Thoracic aorta (tissue), 2 donors: ENCODE measurements at regions not wholly inside any gene's neighbourhood (a gene's known extent, or its start where the extent isn't known, plus 50 kb on each side); places are given as distances from the start of the nearest gene placed in this dataset.

ENCODE experiments used
- ATAC-seq: fragments of 150-250 bp; one replicate; pipeline ENCODE4 v1.8.0; 2017; ENCODE audit warnings: low read depth; ENCODE audit not compliant: insufficient number of reproducible peaks, low FRiP score
- DNase-seq: peaks from one replicate; pipeline ENCODE4 v3.0.0-alpha.2; 2020; ENCODE audit warnings: low spot score
- H3K27ac ChIP-seq, 2 donors: fragments of 200-600 bp; sonication (generic); 1 replicate in 1 of 2; 2 replicates in 1 of 2; pipeline ENCODE4 v1.5.1; 2016; ENCODE audit warnings: mild to moderate bottlenecking in 2 of 2, moderate library complexity in 2 of 2
- H3K27me3 ChIP-seq: fragments of 200-600 bp; sonication (generic); replicated peaks from 2 replicates; pipeline ENCODE4 v1.6.0; 2016; ENCODE audit warnings: mild to moderate bottlenecking; ENCODE audit not compliant: insufficient read depth
- H3K36me3 ChIP-seq: fragments of 200-600 bp; sonication (generic); one replicate; pipeline ENCODE4 v1.5.1; 2016
- H3K4me1 ChIP-seq, 2 donors: fragments of 200-600 bp; sonication (generic); 1 replicate in 1 of 2; 2 replicates in 1 of 2; pipeline versions ENCODE4 v1.5.1 to v1.6.0; 2016; ENCODE audit warnings: low read depth in 2 of 2, mild to moderate bottlenecking in 1 of 2; ENCODE audit not compliant: control insufficient read depth in 1 of 2
- H3K4me3 ChIP-seq: fragments of 200-600 bp; sonication (generic); 2 replicates; pipeline ENCODE4 v1.5.1; 2016; ENCODE audit warnings: mild to moderate bottlenecking
- H3K9me3 ChIP-seq: fragments of 200-600 bp; sonication (generic); 2 replicates; pipeline ENCODE4 v1.5.1; 2016
- TF ChIP-seq, protein P1 (sequence below): fragments of 200-600 bp; sonication (generic); IDR thresholded peaks from one replicate; pipeline ENCODE4 v1.5.1; 2019; ENCODE audit warnings: antibody characterized with exemption

DNA sequence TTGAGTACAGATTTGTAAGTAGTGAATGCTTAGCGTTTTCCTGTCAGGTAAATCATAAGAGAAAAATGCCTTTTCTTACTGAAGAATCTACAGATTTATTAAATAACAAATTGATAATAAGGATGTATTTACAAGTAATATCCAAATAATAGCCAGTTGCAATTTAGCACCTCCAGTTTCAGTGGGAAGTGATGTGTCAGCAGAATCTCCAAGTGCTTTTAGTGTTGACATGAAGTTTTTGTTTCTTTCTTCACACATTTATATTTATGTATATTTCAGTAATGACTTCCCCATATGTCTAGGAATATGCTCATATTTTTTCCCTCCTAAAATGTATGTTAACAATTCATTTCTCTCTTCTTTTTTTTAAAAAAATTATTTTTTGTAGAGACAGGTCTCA, 229.9 kb upstream of the GRIN3A start:
- Histone ChIP-seq H3K4me1 (no peaks in the 10 kb centered on the region), H3K9me3 (no peaks in the 10 kb centered on the region), H3K4me3 (no peak overlapping the region), H3K36me3 (no peaks in the 10 kb centered on the region), H3K27me3 (no peaks in the 10 kb centered on the region), H3K27ac (no peak overlapping the region)
- DNase-seq (no peak), ATAC-seq (no peak)
- TF ChIP-seq, protein P1, sequence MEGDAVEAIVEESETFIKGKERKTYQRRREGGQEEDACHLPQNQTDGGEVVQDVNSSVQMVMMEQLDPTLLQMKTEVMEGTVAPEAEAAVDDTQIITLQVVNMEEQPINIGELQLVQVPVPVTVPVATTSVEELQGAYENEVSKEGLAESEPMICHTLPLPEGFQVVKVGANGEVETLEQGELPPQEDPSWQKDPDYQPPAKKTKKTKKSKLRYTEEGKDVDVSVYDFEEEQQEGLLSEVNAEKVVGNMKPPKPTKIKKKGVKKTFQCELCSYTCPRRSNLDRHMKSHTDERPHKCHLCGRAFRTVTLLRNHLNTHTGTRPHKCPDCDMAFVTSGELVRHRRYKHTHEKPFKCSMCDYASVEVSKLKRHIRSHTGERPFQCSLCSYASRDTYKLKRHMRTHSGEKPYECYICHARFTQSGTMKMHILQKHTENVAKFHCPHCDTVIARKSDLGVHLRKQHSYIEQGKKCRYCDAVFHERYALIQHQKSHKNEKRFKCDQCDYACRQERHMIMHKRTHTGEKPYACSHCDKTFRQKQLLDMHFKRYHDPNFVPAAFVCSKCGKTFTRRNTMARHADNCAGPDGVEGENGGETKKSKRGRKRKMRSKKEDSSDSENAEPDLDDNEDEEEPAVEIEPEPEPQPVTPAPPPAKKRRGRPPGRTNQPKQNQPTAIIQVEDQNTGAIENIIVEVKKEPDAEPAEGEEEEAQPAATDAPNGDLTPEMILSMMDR = no peak

DNA sequence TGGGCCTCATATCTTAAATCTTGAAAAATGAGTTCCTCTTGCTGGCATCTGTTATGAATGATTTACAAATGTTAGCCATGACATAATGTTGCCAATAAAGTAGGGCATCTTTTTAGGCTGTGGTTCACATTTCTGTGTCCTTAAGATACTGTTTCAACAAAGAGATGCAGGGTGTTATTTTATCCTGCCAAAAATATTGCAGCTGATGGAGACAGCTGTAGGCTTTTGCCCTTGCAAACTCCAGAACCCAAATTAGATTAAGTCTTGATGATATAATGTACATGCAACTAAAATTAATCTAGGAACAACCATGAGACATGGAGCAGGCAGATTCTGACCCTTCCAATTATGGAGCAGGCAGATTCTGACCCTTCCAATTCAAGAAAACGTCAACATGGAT, 228.2 kb upstream of the GRIN3A start:
- Histone ChIP-seq H3K4me1 (no peaks in the 10 kb centered on the region), H3K27me3 (no peaks in the 10 kb centered on the region), H3K27ac (no peak overlapping the region), H3K4me3 (no peak overlapping the region), H3K9me3 (no peaks in the 10 kb centered on the region), H3K36me3 (no peaks in the 10 kb centered on the region)
- TF ChIP-seq, protein P1 = no peak
- ATAC-seq = no peak
- DNase-seq = no peak

DNA sequence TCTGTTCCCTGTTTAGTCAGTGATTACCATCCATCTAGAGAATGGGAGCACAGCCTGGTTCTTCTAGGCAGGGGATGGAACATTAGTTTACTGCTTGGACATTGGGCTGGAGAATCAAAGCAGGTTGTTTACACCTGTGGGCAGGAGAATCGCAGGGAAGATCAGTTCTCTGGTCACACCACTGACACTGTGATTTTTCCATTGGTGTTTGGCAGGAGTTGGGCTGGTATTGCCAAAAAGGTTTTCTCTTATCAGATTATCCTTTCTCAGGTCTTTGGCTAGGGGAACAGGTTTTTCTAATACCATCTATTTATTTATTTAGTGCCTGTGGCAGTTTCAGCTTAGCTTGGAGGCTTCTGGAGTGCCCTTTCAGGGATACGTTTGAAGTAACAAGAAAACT, 219.3 kb upstream of the GRIN3A start:
- Histone ChIP-seq H3K36me3 (no peaks in the 10 kb centered on the region), H3K27ac (no peak overlapping the region), H3K4me1 (no peaks in the 10 kb centered on the region), H3K9me3 (no peaks in the 10 kb centered on the region), H3K27me3 (no peaks in the 10 kb centered on the region), H3K4me3 (no peak overlapping the region)
- no peak for ATAC-seq
- no peak for DNase-seq
- TF ChIP-seq, protein P1 = no peak

DNA sequence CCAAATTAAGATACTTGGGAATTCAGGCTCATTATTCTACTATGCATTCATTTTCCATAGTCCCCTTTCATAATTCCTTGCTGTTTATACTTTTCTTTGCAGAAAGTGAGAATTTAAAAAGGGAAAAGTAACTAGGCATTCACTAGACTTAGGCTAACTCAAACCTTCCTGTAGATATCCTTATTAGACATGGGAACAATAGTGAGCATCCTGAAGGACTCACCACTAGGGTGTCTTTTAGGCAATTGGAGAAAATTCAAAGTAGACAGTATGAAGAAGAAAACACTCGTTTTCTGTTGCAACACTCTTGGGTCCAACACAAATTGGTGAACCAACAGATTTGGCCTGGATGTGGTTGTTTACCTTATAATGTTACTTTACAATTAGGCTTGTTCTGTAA, 213.2 kb upstream of the GRIN3A start:
- Histone ChIP-seq H3K4me1 (no peaks in the 10 kb centered on the region), H3K9me3 (no peaks in the 10 kb centered on the region), H3K27me3 (no peaks in the 10 kb centered on the region), H3K27ac (no peak overlapping the region), H3K4me3 (no peak overlapping the region), H3K36me3 (no peaks in the 10 kb centered on the region)
- no peak for ATAC-seq
- DNase-seq = no peak
- TF ChIP-seq, protein P1 = no peak

DNA sequence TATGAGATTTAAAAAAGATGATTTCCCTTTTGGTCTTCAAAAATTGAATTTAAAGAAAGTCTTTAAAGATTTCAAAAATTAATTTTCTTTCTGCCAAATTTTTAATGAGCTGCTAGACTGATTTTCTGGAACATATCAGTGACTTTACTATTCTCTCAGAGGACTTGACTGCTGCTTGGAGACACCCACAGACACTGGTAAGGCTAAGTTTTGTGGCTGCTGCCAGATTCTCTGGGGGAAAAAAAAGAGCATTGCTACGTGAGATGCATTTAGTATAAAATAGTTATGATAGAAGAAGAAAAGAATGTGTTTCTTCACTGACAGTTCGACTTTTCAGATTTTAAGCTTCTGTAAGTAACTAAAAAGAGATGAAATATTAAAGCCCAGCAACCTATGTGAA, 193.3 kb upstream of the GRIN3A start:
- Histone ChIP-seq H3K9me3 (no peaks in the 10 kb centered on the region), H3K27ac (no peak overlapping the region), H3K36me3 (no peaks in the 10 kb centered on the region), H3K4me3 (no peak overlapping the region), H3K4me1 (no peaks in the 10 kb centered on the region), H3K27me3 (no peaks in the 10 kb centered on the region)
- no peak for DNase-seq
- ATAC-seq = no peak
- TF ChIP-seq, protein P1 = no peak
